ENCODE measurements at regions not wholly inside any gene's neighbourhood (a gene's known extent, or its start where the extent isn't known, plus 50 kb on each side); places are given as distances from the start of the nearest gene placed in this dataset.

DNA sequence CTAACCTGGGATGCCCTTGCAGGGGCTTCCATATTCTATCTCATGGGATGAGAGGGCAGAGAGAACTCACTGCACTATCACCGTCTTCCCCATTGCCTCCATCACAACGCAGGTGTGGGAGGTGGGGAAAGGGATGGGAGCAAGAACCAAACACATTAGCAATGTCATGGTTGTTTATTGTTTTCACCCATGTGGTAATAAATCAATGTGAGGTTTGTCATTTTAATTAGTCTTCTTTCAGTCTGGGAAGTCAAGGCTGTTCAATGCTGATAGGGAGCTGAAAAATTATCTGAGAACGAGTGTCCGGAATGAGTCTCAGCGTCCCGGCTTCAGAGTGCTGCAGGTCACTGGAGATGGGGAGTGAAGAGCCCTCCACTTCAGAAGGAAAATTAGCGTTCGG lies 268.5 kb downstream of the DUSP10 start:
- H3K4me1 ChIP-seq (ENCODE audit: insufficient read depth, low read length): no peaks in the 10 kb centered on the region
- FAIRE-seq: no peak
- H4K20me1 ChIP-seq (ENCODE audit: insufficient read depth, low read length): no peaks in the 10 kb centered on the region
- H3K9ac ChIP-seq (ENCODE audit: insufficient read depth, low read depth, low read length): no peak overlapping the region
- intact Hi-C loops (cut with micrococcal nuclease; ENCODE audit: unreplicated experiment) (no loop called here), in situ Hi-C loops (cut with HindIII; ENCODE audit: extremely low pct_ligation_motif_present, low pct_unique_long_range_greater_than_20kb) (no loop called here)
- no TSS peak for BruUV-seq (replicated peaks)
- no peak overlapping the region for H3K4me2 ChIP-seq (ENCODE audit: low read depth, low read length)
- H3K27me3 ChIP-seq (ENCODE audit: control insufficient read depth in 1 of 2, insufficient read depth in 2 of 2, low read length in 2 of 2): no peaks in the 10 kb centered on the region
- H3K4me3 ChIP-seq (replicated peaks in 1 of 3; ENCODE audit: insufficient read depth in 1 of 3, low read depth in 2 of 3, low read length in 3 of 3): no peak overlapping the region
- POLR2A ChIA-PET: no interaction called here
- H2AFZ ChIP-seq (ENCODE audit: low read length): no peak overlapping the region
- no peaks in the 10 kb centered on the region for H3K9me3 ChIP-seq (ENCODE audit: low read length)
- no peaks in the 10 kb centered on the region for H3K79me2 ChIP-seq (ENCODE audit: insufficient read depth, low read length)
- no peak for DNase-seq (ENCODE audit: low spot score)
- no peaks in the 10 kb centered on the region for H3K36me3 ChIP-seq (replicated peaks in 1 of 2; ENCODE audit: control insufficient read depth in 1 of 2, insufficient read depth in 2 of 2, low read length in 2 of 2)
- WGBS (ENCODE audit: low lambda C conversion rate): 1% methylated on average over 8 of the region's 8 CpGs
- no peak overlapping the region for H3K27ac ChIP-seq (ENCODE audit: extremely low read length, insufficient read depth, low read length)
- no peak for ATAC-seq
- CTCF ChIA-PET (ENCODE audit: low intra/inter-chr PET ratio, low total read pairs): no interaction called here
- no peak for TF ChIP-seq ZNF496 (CRISPR knock-in tag; IDR thresholded peaks at IDR 0.05; ENCODE audit: insufficient replicate concordance)
- TF ChIP-seq ZNF460 (CRISPR knock-in tag; IDR thresholded peaks at IDR 0.05; ENCODE audit: borderline replicate concordance): no peak
- TF ChIP-seq, protein P1, sequence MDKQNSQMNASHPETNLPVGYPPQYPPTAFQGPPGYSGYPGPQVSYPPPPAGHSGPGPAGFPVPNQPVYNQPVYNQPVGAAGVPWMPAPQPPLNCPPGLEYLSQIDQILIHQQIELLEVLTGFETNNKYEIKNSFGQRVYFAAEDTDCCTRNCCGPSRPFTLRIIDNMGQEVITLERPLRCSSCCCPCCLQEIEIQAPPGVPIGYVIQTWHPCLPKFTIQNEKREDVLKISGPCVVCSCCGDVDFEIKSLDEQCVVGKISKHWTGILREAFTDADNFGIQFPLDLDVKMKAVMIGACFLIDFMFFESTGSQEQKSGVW (CRISPR knock-in tag; IDR thresholded peaks at IDR 0.05; ENCODE audit: borderline replicate concordance): no peak
- TF ChIP-seq KMT2A (CRISPR knock-in tag; IDR thresholded peaks at IDR 0.05): no peak
- TF ChIP-seq, protein P2, sequence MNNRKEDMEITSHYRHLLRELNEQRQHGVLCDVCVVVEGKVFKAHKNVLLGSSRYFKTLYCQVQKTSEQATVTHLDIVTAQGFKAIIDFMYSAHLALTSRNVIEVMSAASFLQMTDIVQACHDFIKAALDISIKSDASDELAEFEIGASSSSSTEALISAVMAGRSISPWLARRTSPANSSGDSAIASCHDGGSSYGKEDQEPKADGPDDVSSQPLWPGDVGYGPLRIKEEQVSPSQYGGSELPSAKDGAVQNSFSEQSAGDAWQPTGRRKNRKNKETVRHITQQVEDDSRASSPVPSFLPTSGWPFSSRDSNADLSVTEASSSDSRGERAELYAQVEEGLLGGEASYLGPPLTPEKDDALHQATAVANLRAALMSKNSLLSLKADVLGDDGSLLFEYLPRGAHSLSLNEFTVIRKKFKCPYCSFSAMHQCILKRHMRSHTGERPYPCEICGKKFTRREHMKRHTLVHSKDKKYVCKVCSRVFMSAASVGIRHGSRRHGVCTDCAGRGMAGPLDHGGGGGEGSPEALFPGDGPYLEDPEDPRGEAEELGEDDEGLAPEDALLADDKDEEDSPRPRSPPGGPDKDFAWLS (CRISPR knock-in tag; IDR thresholded peaks at IDR 0.05; ENCODE audit: borderline replicate concordance): no peak
- TF ChIP-seq KLF16 (CRISPR knock-in tag; IDR thresholded peaks at IDR 0.05): no peak
- no peak for TF ChIP-seq MED1 (CRISPR knock-in tag; IDR thresholded peaks at IDR 0.05)
- no peak for TF ChIP-seq TGIF2 (CRISPR knock-in tag; IDR thresholded peaks at IDR 0.05)
- no peak for TF ChIP-seq ZNF550 (CRISPR knock-in tag; IDR thresholded peaks at IDR 0.05; ENCODE audit: borderline replicate concordance)
- TF ChIP-seq AHDC1 (CRISPR knock-in tag; IDR thresholded peaks at IDR 0.05; ENCODE audit: borderline replicate concordance): no peak
- TF ChIP-seq, protein P3, sequence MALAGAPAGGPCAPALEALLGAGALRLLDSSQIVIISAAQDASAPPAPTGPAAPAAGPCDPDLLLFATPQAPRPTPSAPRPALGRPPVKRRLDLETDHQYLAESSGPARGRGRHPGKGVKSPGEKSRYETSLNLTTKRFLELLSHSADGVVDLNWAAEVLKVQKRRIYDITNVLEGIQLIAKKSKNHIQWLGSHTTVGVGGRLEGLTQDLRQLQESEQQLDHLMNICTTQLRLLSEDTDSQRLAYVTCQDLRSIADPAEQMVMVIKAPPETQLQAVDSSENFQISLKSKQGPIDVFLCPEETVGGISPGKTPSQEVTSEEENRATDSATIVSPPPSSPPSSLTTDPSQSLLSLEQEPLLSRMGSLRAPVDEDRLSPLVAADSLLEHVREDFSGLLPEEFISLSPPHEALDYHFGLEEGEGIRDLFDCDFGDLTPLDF (CRISPR knock-in tag; IDR thresholded peaks at IDR 0.05): no peak
- TF ChIP-seq ZNF17 (CRISPR knock-in tag; IDR thresholded peaks at IDR 0.05): no peak
- no peak for TF ChIP-seq THAP11 (CRISPR knock-in tag; IDR thresholded peaks at IDR 0.05)
- TF ChIP-seq GMEB1 (CRISPR knock-in tag; IDR thresholded peaks at IDR 0.05; ENCODE audit: borderline replicate concordance): no peak
- no peak for TF ChIP-seq MTF1 (CRISPR knock-in tag; IDR thresholded peaks at IDR 0.05)

Measured in HepG2 (cell line).